ENCODE measurements at regions not wholly inside any gene's neighbourhood (a gene's known extent, or its start where the extent isn't known, plus 50 kb on each side); places are given as distances from the start of the nearest gene placed in this dataset.
A peak's percentile ranks its signal among the peaks of the same experiment; 100 is the strongest.

DNA sequence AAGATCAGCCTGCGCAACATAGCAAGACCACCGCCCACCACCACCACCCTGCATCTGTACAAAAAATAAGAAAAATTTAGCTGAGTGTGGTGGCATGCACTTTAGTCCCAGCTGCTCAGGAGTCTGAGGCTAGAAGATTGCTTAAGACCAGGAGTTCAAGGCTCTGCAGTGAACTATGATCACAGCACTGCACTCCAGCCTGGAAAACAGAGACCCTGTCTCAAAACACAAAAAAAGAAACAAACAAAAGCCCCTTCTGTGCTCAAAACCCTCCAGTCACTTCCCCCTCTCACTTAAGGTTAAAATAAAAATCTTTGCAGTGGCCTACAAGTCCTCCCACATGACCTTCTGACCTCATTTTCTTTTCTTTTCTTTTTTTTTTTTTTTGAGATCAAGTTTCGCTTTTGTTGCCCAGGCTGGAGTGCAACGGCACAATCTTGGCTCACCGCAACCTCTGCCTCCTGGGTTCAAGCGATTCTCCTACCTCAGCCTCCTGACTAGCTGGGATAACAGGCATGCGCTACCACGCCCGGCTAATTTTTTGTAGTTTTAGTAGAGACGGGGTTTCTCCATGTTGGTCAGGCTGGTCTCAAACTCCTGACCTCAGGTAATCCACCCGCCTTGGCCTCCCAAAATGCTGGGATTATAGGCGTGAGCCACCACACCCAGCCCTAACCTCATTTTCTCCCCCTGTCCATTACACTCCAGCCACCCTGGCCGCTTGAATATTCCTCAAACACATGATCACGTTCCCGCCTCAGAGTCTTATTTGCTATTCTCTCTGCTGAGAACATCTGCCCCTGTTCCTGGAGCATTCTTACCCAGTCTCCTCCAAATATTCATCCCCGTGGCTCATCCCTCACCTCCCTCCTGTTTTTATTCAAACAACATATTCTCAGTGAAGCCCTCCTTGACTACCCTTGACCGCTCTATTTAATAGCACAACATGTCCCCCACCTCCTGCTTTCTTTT lies 126.6 kb upstream of the MED13 start:
- H3K27ac ChIP-seq (ENCODE audit: low read depth in 1 of 3, low read length in 2 of 3): no peak overlapping the region
- no peak for FAIRE-seq
- DNase-seq: peak; percentile 29 to 37
- peaks cover 0 to 2% of the 10 kb centered on the region in 2 donors for H3K9me3 ChIP-seq (ENCODE audit: control insufficient read depth in 2 of 2, insufficient read depth in 1 of 2, low read depth in 1 of 2, low read length in 1 of 2)
- H3K4me3 ChIP-seq (ENCODE audit: low read depth in 1 of 3, low read length in 3 of 3): no peak overlapping the region
- no peaks in the 10 kb centered on the region for H3K36me3 ChIP-seq (ENCODE audit: control insufficient read depth in 3 of 3, insufficient read depth in 2 of 3, low read depth in 1 of 3, low read length in 3 of 3)
- WGBS, 3 donors: 76 to 85% (median 77%) methylated on average over 17 of the region's 17 CpGs
- peaks cover 0 to 20% (median 0%) of the 10 kb centered on the region in 3 donors for H3K4me1 ChIP-seq (ENCODE audit: control insufficient read depth in 3 of 3, insufficient read depth in 2 of 3, low read depth in 1 of 3, low read length in 2 of 3)
- no peaks in the 10 kb centered on the region for H3K27me3 ChIP-seq (ENCODE audit: control insufficient read depth in 3 of 3, insufficient read depth in 3 of 3, low read length in 3 of 3)

DNA sequence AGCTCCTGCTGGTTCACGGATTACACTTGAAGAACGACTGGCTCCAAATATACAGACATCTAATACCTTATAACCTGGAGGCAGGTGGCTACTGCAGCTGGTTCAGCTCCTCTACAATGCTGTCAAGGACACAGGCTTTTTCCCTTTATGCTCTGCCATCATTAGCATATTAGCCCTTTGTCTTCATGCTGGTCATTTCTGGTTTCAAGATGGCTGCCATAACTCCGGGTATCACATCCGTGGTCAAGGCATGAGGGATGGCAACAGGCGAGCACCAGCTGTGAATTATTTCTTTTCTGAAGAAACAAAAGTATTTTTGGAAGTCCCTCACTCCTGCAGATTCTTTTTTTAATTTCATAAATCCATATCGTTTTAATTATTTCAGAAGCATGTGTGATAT lies 124.3 kb upstream of the MED13 start:
- Histone ChIP-seq H3K36me3 (ENCODE audit: control insufficient read depth in 3 of 3, insufficient read depth in 2 of 3, low read depth in 1 of 3, low read length in 3 of 3) (no peaks in the 10 kb centered on the region), H3K27me3 (ENCODE audit: control insufficient read depth in 3 of 3, insufficient read depth in 3 of 3, low read length in 3 of 3) (no peaks in the 10 kb centered on the region), H3K9me3 (ENCODE audit: control insufficient read depth in 2 of 2, insufficient read depth in 1 of 2, low read depth in 1 of 2, low read length in 1 of 2) (no peaks in the 10 kb centered on the region), H3K4me1 (ENCODE audit: control insufficient read depth in 3 of 3, insufficient read depth in 2 of 3, low read depth in 1 of 3, low read length in 2 of 3) (peaks cover 0 to 27% (median 0%) of the 10 kb centered on the region in 3 donors), H3K27ac (ENCODE audit: low read depth in 1 of 3, low read length in 2 of 3) (peak overlapping the region in 1 of 3 donors; percentile 68), H3K4me3 (ENCODE audit: low read depth in 1 of 3, low read length in 3 of 3) (no peak overlapping the region)
- 50 to 84% (median 67%) methylated on average over 6 of the region's 6 CpGs for WGBS, 3 donors
- FAIRE-seq (no peak), DNase-seq (no peak)

DNA sequence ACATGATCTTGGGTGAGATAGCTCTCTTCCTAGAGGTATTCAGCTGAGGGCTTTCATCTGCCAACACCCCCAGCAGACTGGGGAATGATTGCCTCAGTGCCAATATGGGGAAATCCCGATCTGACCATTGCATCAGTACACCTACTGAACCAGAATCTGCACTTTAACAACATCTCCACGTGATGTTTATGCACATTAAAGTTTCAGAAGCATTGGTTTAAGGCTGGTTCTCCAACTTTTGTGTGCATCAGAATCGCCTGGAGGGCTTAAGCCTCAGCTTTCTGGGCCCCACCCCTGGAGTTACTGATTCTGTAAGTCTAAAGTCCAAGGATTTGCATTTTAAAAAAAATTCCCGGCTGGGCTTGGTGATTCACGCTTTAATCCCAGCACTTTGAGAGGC lies 123.6 kb upstream of the MED13 start:
- Histone ChIP-seq H3K27ac (ENCODE audit: low read depth in 1 of 3, low read length in 2 of 3) (peak overlapping the region in 2 of 3 donors; percentile 57 to 68), H3K27me3 (ENCODE audit: control insufficient read depth in 3 of 3, insufficient read depth in 3 of 3, low read length in 3 of 3) (no peaks in the 10 kb centered on the region), H3K4me3 (ENCODE audit: low read depth in 1 of 3, low read length in 3 of 3) (no peak overlapping the region), H3K36me3 (ENCODE audit: control insufficient read depth in 3 of 3, insufficient read depth in 2 of 3, low read depth in 1 of 3, low read length in 3 of 3) (no peaks in the 10 kb centered on the region), H3K4me1 (ENCODE audit: control insufficient read depth in 3 of 3, insufficient read depth in 2 of 3, low read depth in 1 of 3, low read length in 2 of 3) (peaks cover 0 to 27% (median 0%) of the 10 kb centered on the region in 3 donors), H3K9me3 (ENCODE audit: control insufficient read depth in 2 of 2, insufficient read depth in 1 of 2, low read depth in 1 of 2, low read length in 1 of 2) (no peaks in the 10 kb centered on the region)
- FAIRE-seq (no peak), DNase-seq (peak; percentile 90 to 91)
- WGBS, 3 donors: 11 to 51% (median 30%) methylated on average over 5 of the region's 5 CpGs

GRCh38 chr17:62187681-62188080 lies 122.6 kb upstream of the MED13 start:
- Histone ChIP-seq H3K4me1 (ENCODE audit: control insufficient read depth in 3 of 3, insufficient read depth in 2 of 3, low read depth in 1 of 3, low read length in 2 of 3) (peaks cover 0 to 27% (median 0%) of the 10 kb centered on the region in 3 donors), H3K27ac (ENCODE audit: low read depth in 1 of 3, low read length in 2 of 3) (peak overlapping the region in 1 of 3 donors; percentile 68), H3K27me3 (ENCODE audit: control insufficient read depth in 3 of 3, insufficient read depth in 3 of 3, low read length in 3 of 3) (no peaks in the 10 kb centered on the region), H3K36me3 (ENCODE audit: control insufficient read depth in 3 of 3, insufficient read depth in 2 of 3, low read depth in 1 of 3, low read length in 3 of 3) (no peaks in the 10 kb centered on the region), H3K4me3 (ENCODE audit: low read depth in 1 of 3, low read length in 3 of 3) (no peak overlapping the region), H3K9me3 (ENCODE audit: control insufficient read depth in 2 of 2, insufficient read depth in 1 of 2, low read depth in 1 of 2, low read length in 1 of 2) (no peaks in the 10 kb centered on the region)
- DNase-seq: peak; percentile 34 to 76
- 18 to 27% (median 25%) methylated on average over 3 of the region's 3 CpGs for WGBS, 3 donors
- FAIRE-seq: no peak

GRCh38 chr17:62186841-62187240 lies 121.8 kb upstream of the MED13 start:
- no peak for FAIRE-seq
- no peak overlapping the region for H3K27ac ChIP-seq (ENCODE audit: low read depth in 1 of 3, low read length in 2 of 3)
- DNase-seq: peak; percentile 16 to 27

DNA sequence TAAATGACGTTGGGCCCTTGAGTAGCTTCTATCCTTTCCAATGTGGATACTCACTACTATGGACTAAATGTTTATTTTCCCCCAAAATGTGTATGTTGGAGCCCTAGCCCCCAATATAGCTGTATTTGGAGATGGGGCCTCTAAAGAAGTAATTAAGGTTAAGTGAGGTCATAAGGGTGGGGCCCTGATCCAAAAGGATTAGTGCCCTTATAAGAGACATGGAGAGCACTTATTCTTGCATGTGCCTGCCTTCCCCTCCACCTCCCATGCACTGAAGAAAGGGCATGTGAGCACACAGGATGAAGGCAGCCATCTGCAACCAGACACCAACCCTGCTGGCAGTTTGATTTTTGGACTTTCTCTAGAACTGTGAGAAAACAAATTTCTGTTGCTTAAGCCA lies 115.7 kb upstream of the MED13 start:
- H3K4me1 ChIP-seq (ENCODE audit: control insufficient read depth in 3 of 3, insufficient read depth in 2 of 3, low read depth in 1 of 3, low read length in 2 of 3): peaks cover 0 to 5% (median 4%) of the 10 kb centered on the region in 3 donors
- DNase-seq (no peak), FAIRE-seq (no peak)
- WGBS, 3 donors: 81 to 86% (median 84%) methylated on average over 1 of the region's 1 CpG
- no peaks in the 10 kb centered on the region for H3K27me3 ChIP-seq (ENCODE audit: control insufficient read depth in 3 of 3, insufficient read depth in 3 of 3, low read length in 3 of 3)
- no peak overlapping the region for H3K27ac ChIP-seq (ENCODE audit: low read depth in 1 of 3, low read length in 2 of 3)
- no peak overlapping the region for H3K4me3 ChIP-seq (ENCODE audit: low read depth in 1 of 3, low read length in 3 of 3)
- no peaks in the 10 kb centered on the region for H3K36me3 ChIP-seq (ENCODE audit: control insufficient read depth in 3 of 3, insufficient read depth in 2 of 3, low read depth in 1 of 3, low read length in 3 of 3)
- H3K9me3 ChIP-seq (ENCODE audit: control insufficient read depth in 2 of 2, insufficient read depth in 1 of 2, low read depth in 1 of 2, low read length in 1 of 2): peaks cover 1 to 14% of the 10 kb centered on the region in 2 donors

More at GRCh38 chr17:62186841-62187240, 121.8 kb upstream of the MED13 start:
- H3K4me3 ChIP-seq (ENCODE audit: low read depth in 1 of 3, low read length in 3 of 3): no peak overlapping the region
- no peaks in the 10 kb centered on the region for H3K27me3 ChIP-seq (ENCODE audit: control insufficient read depth in 3 of 3, insufficient read depth in 3 of 3, low read length in 3 of 3)
- no peaks in the 10 kb centered on the region for H3K9me3 ChIP-seq (ENCODE audit: control insufficient read depth in 2 of 2, insufficient read depth in 1 of 2, low read depth in 1 of 2, low read length in 1 of 2)
- peaks cover 0 to 27% (median 0%) of the 10 kb centered on the region in 3 donors for H3K4me1 ChIP-seq (ENCODE audit: control insufficient read depth in 3 of 3, insufficient read depth in 2 of 3, low read depth in 1 of 3, low read length in 2 of 3)
- 29 to 66% (median 62%) methylated on average over 3 of the region's 3 CpGs for WGBS, 3 donors
- H3K36me3 ChIP-seq (ENCODE audit: control insufficient read depth in 3 of 3, insufficient read depth in 2 of 3, low read depth in 1 of 3, low read length in 3 of 3): no peaks in the 10 kb centered on the region

DNA sequence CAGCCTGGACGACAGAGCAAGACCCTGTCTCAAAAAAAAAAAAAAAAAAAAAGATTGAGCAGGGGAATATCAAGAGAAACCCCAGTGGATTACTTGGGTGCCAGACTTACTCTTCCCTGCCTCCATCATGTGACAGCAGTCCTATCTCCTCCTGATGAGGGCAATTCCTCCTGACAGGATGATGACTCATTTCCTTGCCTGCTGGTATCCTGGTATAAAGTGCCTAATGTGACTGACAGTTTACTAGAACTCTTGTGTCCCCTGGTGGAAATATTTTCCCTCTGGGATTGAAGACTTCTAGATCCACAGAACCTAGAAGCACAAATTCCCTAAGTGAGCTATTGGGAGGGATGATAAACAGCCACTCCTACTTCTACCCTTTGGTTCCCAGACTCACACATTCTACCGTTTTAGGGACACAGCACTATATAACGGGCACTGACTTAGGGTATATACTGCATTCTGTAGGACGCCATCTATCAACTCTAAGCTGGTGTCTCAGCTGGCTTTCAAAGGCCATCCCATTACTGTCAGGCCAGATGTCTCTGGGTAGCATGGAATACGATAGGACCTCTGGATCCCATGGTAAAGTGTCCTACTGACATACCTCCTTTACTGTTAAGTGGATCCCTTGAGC lies 114.6 kb upstream of the MED13 start:
- H3K9me3 ChIP-seq (ENCODE audit: control insufficient read depth in 2 of 2, insufficient read depth in 1 of 2, low read depth in 1 of 2, low read length in 1 of 2): peaks cover 1 to 14% of the 10 kb centered on the region in 2 donors

GRCh38 chr17:62178579-62178978 lies 113.5 kb upstream of the MED13 start:
- Histone ChIP-seq H3K9me3 (ENCODE audit: control insufficient read depth in 2 of 2, insufficient read depth in 1 of 2, low read depth in 1 of 2, low read length in 1 of 2) (peaks cover 1 to 14% of the 10 kb centered on the region in 2 donors), H3K36me3 (ENCODE audit: control insufficient read depth in 3 of 3, insufficient read depth in 2 of 3, low read depth in 1 of 3, low read length in 3 of 3) (no peaks in the 10 kb centered on the region), H3K4me3 (ENCODE audit: low read depth in 1 of 3, low read length in 3 of 3) (no peak overlapping the region), H3K27ac (ENCODE audit: low read depth in 1 of 3, low read length in 2 of 3) (no peak overlapping the region), H3K27me3 (ENCODE audit: control insufficient read depth in 3 of 3, insufficient read depth in 3 of 3, low read length in 3 of 3) (no peaks in the 10 kb centered on the region), H3K4me1 (ENCODE audit: control insufficient read depth in 3 of 3, insufficient read depth in 2 of 3, low read depth in 1 of 3, low read length in 2 of 3) (peaks cover 0 to 5% (median 4%) of the 10 kb centered on the region in 3 donors)
- FAIRE-seq (no peak), DNase-seq (peak in 1 of 2 donors; percentile 33)
- 55 to 73% (median 65%) methylated on average over 2 of the region's 2 CpGs for WGBS, 3 donors

More for the DNA sequence above, 114.6 kb upstream of the MED13 start:
- WGBS, 3 donors: 83 to 87% (median 84%) methylated on average over 5 of the region's 5 CpGs
- Histone ChIP-seq H3K27me3 (ENCODE audit: control insufficient read depth in 3 of 3, insufficient read depth in 3 of 3, low read length in 3 of 3) (no peaks in the 10 kb centered on the region), H3K4me3 (ENCODE audit: low read depth in 1 of 3, low read length in 3 of 3) (no peak overlapping the region), H3K4me1 (ENCODE audit: control insufficient read depth in 3 of 3, insufficient read depth in 2 of 3, low read depth in 1 of 3, low read length in 2 of 3) (peaks cover 0 to 5% (median 4%) of the 10 kb centered on the region in 3 donors), H3K27ac (ENCODE audit: low read depth in 1 of 3, low read length in 2 of 3) (peak overlapping the region in 2 of 3 donors; percentile 36 to 68), H3K36me3 (ENCODE audit: control insufficient read depth in 3 of 3, insufficient read depth in 2 of 3, low read depth in 1 of 3, low read length in 3 of 3) (no peaks in the 10 kb centered on the region)
- FAIRE-seq: no peak
- DNase-seq: peak; percentile 84 to 93

Measured in small intestine (tissue), 7 donors.